ENCODE measurements at regions not wholly inside any gene's neighbourhood (a gene's known extent, or its start where the extent isn't known, plus 50 kb on each side); places are given as distances from the start of the nearest gene placed in this dataset.

- TF ChIP-seq CTCF (IDR thresholded peaks at IDR 0.05; ENCODE audit: low read length) (no peak), EZH2 (IDR thresholded peaks at IDR 0.05; ENCODE audit: borderline replicate concordance, low read length) (no peak)
These were observed 172.9 kb upstream of the SLC30A5 start for GRCh38 chr5:68920888-68921287.
